ENCODE measurements at regions not wholly inside any gene's neighbourhood (a gene's known extent, or its start where the extent isn't known, plus 50 kb on each side); places are given as distances from the start of the nearest gene placed in this dataset.
"Not testable (repeated sequence)": the region's sequence is repeated elsewhere in the genome, so short reads cannot be mapped to it uniquely, and the experiment has no call there.

DNA sequence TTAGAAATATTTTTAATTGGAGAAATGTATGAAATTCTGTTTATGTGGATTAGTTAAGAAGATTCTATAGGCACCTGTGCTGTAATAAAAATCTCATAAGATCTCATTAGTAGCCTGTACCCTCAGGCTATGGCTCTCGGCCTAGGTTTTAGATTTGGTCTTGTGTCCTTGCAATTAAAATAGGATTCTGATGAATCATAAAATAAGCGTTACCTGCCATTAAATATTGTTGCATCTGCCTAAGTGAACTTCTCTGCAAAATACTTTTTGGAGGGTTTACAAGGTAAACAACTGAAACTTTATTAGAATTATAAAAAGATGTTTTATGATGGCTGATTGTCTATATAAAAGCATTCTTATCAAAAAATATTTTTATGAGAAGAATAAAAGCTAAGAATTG lies 804.1 kb upstream of the ANO3 start:
- DNase-seq: no peak

DNA sequence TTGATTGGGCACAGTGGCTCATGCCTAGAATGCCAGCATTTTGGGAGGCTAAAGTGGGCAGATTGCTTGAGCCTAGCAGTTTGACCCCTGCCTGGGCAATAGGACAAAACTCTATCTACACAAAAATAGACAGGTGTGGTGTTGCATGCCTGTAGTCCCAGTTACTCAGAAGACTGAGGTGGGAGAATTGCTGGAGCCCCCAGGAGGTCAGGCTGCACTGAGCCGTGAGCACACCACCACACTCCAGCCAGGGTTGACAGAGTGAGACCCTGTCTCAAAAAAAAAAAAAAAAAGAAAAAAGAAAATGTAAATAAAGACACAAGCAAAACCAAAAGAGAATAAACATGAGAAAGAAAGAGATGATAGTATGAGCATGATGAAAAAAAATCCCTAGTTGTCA lies 802.4 kb upstream of the ANO3 start:
- no peak for DNase-seq

DNA sequence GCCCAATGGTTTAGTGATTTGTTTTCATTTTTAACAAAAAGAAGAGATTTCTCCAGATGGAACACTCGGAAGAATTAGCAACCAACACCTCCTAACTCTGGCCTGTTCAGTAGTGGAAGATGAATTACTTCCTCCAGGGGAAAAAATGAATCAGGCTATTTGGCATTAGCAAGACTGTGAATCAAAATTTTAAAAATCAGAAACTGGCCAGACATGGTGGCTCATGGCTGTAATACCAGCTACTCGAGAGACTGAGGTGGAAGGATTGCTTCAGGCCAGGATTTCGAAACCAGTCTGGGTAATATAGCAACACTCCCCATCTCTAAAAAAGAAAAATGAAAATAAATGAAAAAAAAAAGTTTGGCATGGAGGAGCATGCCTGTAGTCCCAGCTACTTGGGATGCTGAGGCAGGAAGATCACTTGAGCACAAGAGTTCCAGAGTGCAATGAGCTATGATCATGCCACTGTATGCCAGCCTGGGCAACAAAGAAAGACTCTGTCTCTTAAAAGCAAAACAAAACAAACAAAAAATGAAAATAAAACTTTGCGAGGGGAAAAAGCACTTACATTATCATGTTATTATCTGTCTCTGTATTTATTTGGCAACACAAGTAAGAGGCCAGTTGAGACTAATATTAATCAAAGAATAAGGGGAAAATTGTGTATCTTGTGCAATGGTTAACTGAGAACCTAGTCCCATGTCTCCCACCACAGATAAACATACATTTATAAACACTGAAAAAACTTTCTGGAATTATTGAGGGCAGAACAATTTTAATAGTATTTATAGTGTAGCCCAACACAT lies 796.3 kb upstream of the ANO3 start:
- DNase-seq: no peak

DNA sequence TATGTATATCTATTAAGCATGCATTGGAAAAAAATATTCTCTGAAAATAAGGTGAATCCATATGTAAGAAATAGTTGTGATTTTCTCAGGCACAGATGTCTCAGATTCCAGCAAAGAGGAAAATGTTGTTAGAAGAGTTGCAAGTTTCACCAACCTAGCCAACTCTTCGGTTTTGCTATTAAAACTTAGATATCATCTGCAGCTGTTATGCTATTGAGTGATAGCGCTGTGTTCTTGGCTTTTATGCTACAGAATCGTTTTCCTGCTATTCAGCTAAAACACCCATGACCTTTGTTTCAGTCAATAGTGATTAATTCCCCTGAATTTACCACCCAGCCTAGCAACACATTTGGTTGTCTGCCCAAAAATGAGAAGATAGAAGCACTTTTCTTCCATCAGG lies 795.6 kb upstream of the ANO3 start:
- no peak for DNase-seq

DNA sequence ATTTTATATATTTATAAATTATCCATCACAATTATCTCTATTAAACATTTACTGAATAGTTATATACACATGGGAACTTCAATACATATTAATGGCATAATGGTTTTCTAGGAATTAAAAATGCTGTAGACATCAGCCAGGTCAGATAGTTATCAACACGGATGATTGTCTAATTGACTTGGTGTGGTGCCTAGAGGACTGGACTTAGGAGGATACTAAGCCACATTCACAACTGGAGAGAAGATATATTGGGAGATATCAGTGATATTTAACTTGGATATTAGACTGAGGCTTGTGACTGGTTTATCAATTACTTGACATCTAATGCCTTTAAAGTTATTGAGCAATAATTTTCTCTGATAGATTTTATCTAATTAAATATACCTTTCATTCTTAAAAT lies 794.5 kb upstream of the ANO3 start:
- no peak for DNase-seq

DNA sequence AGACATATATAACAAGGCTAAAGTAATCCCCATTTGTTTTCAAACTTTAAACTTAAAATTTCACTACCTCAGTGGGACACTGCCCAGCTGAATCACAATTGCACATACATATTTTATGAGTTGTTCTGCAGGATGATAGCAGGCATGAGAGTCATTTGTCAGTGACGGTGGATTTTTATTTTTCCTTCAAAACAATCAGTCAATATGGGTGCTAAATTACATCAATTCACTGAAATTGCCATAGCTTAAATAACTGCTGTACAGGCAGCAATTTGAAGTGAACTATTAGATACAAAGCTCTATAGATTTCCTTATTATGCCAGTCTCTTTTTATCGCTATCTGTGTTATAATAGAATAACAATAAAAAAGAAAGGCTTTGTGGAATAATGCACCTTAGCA lies 784.6 kb upstream of the ANO3 start:
- no peak for DNase-seq

DNA sequence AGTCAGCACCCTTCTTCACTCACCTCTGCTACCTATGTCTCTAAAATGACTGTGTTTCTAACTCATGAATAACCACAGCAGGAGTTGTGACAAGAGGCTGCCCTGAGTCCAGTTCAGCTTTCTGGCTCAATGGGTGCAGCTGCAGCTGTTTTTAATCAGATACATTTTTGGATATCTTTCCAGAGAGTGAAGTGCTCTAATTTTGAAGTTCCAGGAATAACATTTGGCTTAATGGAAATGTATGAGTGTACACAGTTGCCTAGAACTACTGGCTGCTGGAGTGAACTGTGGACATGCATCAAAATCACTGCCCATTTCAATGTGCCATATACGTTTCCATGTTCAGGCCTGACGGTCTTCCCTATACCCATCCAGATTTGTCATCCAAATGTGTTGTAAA lies 769.5 kb upstream of the ANO3 start:
- DNase-seq: no peak

DNA sequence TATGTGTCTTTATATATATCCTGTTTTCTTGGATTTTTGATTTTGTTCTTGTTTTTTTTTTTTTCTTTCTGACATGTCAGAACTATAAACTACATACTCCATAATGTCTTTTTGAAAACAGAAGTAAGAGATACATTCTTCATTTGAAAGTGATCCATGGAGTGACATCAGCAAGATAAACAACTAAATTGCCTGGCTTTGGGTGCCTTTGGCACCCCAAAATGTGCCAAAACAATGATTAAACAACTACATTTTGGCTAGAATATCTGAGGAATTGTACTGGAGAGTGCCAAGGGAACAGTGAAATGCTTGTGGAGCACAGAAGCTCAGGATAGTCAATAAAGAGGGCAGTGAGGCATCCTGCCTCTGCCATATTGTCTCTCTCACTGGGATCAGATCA lies 766.1 kb upstream of the ANO3 start:
- no peak for DNase-seq

DNA sequence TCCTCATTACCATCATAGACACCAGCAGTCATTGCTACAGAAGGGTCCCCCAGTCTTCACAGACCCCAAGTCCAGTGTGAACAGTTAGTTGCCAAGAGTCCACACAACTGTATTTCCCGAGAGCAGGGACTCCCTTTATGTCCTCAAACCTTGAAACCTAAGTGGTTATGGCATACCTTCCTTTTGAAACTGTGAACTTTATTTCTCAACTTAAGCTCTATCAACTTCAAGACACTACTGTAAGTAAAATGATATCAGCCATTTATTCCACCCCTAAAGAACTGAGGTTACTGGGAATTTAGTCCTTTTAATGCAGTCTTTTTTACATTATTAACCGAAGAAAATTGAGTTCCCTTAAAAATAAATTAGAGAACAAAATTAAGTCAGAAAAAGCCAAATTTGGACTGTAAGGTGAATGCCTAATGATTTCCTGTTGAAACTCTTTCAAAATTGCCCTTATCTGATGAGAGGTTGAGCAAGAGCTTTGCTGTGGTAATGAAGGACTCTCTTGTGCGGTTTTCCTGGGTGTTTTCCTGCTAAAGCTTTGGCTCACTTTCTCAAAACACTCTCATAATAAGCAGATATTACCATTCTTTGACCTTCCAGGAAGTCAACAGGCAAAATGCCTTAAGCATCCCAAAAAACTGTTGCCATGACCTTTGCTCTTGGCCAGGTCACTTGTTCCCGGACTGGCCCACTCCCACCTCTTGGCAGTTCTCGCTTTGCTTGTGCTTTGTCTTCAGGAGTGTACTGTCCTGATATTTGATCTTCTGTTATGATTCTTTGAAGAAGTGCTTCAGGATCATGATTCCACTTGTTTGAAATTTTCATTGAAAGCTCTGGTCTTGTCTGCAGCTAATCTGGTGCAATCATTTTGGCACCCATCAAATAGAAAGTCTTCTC lies 765.4 kb upstream of the ANO3 start:
- DNase-seq: no peak

DNA sequence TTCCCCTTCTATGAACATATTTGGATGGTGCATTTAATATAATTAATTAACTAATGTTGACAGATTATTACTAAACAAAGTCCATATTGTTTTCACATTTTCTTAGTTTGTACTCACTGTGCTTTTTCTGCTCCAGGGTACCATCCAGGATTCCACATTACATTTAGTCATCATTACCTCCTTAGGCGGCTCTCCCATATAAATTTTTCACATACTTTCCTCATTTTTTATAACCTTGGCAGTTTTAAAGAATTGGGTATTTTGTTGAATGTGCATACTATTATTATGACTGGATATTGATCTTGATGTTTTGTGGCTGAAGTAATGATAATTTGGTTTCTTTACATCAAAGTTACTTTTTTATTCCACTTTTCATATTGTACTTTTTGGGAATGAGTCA lies 755.6 kb upstream of the ANO3 start:
- no peak for DNase-seq

DNA sequence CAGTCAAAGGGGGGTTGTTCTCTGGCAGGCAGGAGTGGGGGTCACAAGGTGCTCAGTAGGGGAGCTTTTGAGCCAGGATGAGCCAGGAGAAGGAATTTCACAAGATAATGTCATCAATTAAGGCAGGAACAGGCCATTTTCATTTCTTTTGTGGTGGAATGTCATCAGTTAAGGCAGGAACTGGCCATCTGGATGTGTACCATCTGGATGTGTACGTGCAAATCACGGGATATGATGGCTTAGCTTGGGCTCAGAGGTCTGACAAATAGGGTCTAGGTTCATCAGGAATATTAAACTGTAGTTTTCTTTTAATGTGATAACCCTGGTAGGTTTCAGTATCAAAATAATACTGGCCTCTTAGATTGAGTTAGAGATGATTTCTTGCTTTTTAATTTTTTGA lies 752.4 kb upstream of the ANO3 start:
- DNase-seq: not testable (repeated sequence)

DNA sequence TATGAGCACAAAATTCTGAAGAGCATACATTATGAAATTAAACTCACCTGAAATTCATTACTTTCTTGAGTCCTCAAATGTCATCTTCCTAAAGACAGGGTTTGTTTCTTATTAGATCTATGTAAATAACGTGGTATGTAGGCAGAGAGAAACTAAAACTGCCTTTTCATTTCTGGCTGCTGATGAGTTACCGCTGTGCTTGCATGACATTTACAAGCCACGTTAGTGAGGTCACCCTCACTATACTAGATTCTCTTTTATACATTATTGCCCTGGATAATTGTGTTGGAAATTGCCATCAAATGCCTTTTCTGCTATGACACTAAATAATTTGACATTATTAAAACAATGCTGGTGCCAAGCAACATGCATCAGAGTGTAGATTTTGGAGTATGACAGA lies 748.3 kb upstream of the ANO3 start:
- no peak for DNase-seq

DNA sequence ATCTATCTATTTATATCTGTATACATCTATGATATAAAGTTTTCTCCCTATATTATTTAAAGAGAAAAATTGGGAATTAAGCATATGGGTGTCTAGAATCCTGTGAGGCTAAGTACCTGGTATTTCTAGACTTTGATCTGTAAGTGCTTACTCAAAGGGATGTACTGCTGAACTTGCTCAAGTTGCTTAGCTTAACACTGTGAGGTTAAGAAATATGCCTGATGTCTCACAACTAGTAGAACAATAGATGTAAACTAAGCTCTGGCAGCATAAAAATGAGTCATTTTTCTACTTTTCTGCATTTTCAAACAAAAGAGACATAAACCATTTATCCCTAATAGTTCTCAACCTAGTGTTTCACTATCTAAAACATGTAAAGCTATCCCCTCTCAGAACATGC lies 744.4 kb upstream of the ANO3 start:
- no peak for DNase-seq

DNA sequence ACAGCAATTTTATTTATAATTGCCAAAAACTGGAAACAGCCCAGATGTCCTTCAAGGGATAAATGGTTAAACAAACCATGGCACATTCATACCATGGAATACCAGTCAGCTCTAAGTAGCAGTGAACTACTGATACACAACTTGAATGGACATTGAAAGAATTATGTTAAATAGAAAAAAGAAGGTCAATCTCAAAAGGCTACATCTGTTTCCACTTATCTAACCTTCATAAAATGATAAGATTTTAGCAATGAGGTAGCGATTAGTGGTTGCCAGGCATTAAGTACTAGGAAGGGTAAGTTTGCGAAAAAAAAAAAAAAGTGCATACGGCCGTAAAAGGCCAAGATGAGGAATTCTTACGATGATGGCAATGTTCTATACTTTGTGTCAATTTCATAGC lies 738.7 kb upstream of the ANO3 start:
- DNase-seq: no peak

DNA sequence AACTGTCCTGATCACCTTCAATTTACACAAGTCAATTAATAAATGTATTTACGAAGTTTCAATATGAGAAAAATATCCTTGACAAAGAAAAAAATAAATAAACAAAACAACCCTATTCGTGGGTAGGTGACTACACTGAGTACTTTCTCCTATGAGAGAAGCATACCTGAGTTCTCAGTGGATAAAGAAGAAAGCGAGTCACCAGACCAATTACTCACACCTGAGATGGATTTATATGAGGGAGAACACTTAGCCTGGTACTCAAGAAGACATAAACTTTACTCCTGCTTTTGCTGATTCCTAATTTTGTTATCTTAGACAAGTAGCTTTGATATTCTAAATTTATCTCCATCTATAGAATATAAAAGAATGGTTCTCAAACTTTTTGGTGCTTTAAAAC lies 735.2 kb upstream of the ANO3 start:
- no peak for DNase-seq

DNA sequence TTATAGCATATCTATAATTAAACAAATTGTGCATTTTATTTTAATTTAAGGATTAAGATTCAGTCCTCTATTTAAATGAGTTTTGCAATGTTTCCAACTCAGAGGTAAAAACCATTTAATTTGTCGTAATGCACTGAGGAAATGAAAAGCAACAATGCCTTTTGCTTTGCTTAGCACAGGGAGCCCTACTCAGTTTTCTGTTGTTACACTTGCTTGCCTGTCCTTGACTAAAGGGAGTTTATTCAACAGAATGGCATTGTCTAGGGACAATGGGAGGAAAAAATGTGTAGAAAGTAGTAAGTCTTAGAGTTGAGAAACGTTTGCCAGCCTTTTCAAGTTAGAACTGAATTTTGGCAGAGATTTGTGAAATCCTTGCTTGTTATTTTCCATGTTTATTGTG lies 734.2 kb upstream of the ANO3 start:
- DNase-seq: no peak

DNA sequence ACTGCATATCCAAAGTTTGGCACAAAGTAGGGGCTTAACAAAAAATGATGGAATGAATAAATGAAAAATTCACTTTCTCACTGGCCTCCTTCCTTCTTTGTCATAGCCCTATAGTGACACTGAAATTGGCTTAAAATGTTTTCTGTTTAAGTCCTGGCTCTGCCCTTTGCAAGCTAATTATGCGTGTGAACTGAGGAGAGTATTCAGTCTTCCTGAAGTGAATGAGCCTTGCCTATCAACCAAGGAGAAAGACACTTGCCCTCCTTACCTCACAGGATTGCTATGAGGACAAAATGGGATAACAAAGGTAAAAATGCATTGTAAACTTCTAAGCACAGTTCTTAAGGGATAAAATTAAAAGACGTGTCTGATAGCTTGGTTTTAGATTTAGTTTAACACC lies 729.8 kb upstream of the ANO3 start:
- DNase-seq: no peak

DNA sequence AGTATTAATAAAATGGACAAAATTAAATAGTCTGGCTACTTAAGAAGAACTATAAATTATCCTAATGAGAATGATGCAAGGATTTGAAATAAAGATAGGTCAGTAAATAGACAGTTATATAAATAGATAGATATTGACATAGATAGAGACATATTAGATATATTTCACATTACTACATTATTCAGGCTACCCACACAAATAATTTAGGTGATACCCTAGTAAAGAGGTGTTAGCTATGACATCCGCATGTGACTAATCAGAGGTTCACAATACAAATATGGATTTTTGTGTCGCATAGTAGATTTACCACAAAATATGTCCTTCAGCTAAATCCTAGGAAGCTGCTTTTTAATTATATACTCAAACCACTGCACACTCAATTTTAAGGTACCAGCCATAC lies 729.0 kb upstream of the ANO3 start:
- no peak for DNase-seq

DNA sequence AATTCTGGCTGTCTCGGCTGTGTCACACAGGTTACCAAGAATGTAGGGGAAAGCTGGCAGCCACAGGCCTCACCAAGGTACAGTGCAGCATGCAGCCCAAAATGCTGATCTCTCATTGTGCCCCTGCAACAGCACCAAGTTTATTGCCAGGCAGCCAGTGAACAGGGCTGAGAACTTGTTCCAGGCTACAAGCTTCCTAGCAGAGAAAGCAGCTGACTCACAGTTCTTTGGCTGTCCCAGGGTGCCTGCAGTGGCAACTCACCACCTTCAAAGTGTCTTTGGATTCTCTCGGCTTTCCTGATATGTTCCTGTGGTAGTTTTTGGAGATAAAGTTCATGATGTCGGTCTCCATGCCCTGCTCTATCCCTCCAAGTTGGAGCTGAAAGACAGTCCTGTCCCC lies 719.1 kb upstream of the ANO3 start:
- no peak for DNase-seq

DNA sequence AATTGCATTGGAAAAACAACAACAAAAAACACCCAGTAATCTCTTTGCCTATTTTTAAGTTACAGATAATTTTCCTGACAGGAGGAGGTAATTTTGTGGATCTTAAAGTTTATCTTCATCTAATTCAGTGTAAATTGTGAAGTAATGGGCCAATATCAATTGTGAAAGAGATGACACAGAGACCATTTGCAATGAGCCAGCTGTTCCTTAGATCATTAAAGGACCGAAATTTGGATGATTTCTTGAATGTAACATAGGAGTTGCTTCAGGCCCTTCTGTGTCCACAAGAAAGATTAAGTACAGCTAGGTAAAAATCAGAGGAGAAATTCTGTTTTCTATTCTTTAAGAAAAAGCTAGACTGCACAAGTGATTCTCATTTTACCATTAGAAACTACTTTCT lies 718.5 kb upstream of the ANO3 start:
- DNase-seq: no peak

DNA sequence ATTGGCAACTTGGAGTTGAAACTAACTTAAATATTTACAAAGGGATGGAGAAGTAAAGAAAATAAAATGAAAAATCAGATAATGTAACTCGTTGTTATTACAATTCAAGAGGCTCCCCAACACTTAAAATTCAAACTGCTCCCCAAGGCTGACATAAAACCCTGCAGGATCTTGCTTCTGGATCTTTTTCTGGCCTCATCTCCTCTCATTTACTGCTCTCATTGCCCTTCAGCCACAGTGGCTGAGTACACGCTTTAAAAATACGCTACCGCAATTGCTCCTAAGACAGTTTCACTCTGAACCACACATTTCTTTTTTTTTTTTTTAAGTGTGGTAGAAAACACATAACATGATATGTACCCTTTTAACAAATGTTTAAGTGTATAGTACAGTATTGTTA lies 718.1 kb upstream of the ANO3 start:
- DNase-seq: no peak

DNA sequence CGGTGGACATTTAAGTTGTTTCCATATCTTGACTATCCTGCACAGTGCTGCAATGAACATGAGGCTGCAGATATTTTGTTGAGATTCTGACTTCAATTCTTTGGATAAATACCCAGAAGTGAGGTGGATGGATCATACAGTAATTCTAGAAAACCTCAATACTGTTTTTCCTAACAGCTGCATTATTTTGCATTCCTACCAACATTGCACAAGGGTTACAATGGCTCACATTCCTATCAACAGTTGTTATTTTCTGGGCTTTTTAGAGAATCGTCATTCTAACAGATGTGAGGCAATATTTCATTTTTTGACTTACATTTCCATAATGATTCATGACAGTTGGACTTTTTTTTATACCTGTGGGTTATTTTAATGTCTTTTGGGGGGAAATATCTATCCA lies 716.9 kb upstream of the ANO3 start:
- no peak for DNase-seq

DNA sequence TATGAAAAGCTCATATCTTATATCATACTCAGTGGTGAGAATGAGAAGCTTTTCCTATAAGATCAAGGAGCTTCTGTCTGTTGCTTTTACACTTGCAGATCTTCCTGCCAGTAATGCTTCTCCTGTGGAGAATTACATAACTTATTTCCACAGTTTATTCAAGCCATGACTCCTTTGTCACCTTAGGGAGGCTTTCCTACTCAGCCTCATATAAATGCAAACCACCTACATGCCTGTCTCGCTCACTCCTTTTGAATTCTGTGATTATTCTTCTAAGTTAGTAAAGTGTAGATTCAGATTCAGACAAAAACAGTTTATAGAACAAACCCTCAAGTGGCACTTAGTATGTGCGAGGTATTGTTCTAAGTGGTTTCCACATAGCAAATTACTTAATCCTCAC lies 716.1 kb upstream of the ANO3 start:
- no peak for DNase-seq

DNA sequence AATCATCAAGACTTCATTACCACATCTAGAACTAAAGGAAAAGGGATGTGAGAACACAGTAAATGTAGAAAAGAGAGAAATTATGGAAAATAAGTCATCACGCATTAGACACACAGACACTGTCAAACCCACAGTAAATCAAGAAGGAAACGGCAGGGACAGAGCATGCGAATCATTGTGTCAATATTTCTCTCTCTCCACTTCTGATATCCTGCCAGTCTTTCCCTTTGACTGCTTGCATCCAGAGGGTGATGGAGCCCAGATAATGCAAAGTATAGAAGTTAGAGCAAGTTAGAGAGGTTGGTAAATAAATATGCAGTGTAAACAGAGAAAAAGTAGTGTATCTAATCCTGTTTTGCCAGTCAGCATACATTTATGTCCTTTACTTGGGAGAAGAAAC lies 706.8 kb upstream of the ANO3 start:
- no peak for DNase-seq

DNA sequence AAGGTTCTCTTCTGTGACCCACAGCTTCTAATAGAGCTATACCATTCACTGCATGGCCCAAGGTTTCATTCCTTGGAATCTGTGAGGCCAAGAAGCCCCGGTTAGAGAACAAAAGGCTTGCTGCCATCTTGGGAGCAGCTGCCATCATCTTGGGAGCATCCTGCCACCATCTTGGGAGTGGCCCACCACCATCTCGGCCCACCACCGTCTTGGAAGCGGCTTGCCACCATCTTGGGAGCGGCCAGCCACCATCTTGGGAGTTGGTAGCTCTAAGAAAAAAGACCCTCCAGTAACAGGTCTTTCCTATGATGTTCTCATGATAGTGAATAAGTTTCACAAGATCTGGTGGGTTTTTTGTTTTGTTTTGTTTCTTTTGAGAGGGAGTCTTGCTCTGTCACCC lies 703.9 kb upstream of the ANO3 start:
- DNase-seq: no peak
